ENCODE measurements at regions not wholly inside any gene's neighbourhood (a gene's known extent, or its start where the extent isn't known, plus 50 kb on each side); places are given as distances from the start of the nearest gene placed in this dataset.

- H3K27ac Mint-ChIP-seq, result no peak overlapping the region
- no peak for ATAC-seq (ENCODE audit: poor library complexity)
- CTCF ChIA-PET, result no interaction called here
Measured at GRCh38 chr7:51685794-51686193, 369.2 kb upstream of the COBL start.

DNA sequence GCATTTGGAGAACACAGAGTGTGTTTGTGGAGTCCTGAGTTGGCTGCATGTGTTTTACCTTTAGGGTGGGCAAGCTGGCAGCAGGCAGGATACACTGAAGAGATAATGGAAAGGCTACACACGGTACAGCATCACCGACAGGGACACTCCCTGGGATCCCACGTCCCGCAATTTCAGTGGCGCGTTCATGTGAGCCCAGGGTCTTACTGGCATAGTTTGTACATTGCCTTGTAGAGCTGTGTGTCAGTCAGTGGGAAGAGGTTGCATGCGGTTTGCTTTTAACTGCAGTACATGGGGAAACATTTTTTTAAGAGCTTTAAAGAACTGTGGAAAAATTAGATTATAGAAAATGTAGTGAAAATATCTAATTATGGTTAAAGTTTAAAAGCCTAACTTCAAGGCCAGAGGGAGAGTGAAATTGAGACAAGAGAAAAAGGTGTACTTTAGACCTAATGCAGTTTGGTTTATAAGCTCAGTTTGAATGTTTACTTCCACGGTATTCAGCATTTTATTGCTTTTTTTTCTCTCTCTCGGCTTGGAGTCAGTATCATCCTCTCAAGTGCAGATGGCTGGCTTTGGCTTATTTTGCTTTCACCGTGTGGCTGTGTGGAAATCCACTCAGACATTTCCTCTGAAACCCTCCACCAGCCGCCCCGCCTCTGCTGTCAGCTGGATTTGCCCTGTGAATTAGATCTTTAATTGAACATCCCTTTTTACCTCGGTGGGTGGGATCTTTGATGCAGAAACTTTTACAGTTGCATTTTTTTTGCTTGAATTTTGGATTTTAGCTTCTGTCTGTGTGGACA lies 364.2 kb upstream of the COBL start:
- DNase-seq (no peak), ATAC-seq (ENCODE audit: poor library complexity) (no peak)
- intact Hi-C loops (cut with DNase I, micrococcal nuclease), result no loop called here
- no peak overlapping the region for H3K4me3 Mint-ChIP-seq
- Histone ChIP-seq H3K36me3 (ENCODE audit: insufficient read depth, low read length) (no peaks in the 10 kb centered on the region), H3K27me3 (ENCODE audit: control insufficient read depth in 1 of 2, insufficient read depth in 2 of 2, low read length in 2 of 2) (no peaks in the 10 kb centered on the region), H3K4me3 (ENCODE audit: low read length) (no peak overlapping the region), H3K4me1 (ENCODE audit: insufficient read depth, low read length) (no peaks in the 10 kb centered on the region), H3K9me3 (ENCODE audit: control insufficient read depth in 1 of 2, insufficient read depth in 1 of 2, low read length in 2 of 2) (peaks cover 0 to 3% of the 10 kb centered on the region in 2 experiments), H3K27ac (ENCODE audit: low read depth in 1 of 2, low read length in 2 of 2) (no peak overlapping the region)
- H3K27me3 Mint-ChIP-seq, result no peaks in the 10 kb centered on the region
- no peaks in the 10 kb centered on the region for H3K4me1 Mint-ChIP-seq (ENCODE audit: low read depth)
- CTCF ChIA-PET, result no interaction called here
- peaks cover 10% of the 10 kb centered on the region for H3K9me3 Mint-ChIP-seq
- no peak overlapping the region for H3K27ac Mint-ChIP-seq
- POLR2A ChIA-PET, result no interaction called here
- no peaks in the 10 kb centered on the region for H3K36me3 Mint-ChIP-seq (ENCODE audit: low read depth)
- TF ChIP-seq, protein P1, sequence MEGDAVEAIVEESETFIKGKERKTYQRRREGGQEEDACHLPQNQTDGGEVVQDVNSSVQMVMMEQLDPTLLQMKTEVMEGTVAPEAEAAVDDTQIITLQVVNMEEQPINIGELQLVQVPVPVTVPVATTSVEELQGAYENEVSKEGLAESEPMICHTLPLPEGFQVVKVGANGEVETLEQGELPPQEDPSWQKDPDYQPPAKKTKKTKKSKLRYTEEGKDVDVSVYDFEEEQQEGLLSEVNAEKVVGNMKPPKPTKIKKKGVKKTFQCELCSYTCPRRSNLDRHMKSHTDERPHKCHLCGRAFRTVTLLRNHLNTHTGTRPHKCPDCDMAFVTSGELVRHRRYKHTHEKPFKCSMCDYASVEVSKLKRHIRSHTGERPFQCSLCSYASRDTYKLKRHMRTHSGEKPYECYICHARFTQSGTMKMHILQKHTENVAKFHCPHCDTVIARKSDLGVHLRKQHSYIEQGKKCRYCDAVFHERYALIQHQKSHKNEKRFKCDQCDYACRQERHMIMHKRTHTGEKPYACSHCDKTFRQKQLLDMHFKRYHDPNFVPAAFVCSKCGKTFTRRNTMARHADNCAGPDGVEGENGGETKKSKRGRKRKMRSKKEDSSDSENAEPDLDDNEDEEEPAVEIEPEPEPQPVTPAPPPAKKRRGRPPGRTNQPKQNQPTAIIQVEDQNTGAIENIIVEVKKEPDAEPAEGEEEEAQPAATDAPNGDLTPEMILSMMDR (IDR thresholded peaks at IDR 0.05), result no peak

More at GRCh38 chr7:51685794-51686193, 369.2 kb upstream of the COBL start:
- Histone ChIP-seq H3K36me3 (ENCODE audit: insufficient read depth, low read length) (no peaks in the 10 kb centered on the region), H3K27ac (ENCODE audit: low read depth in 1 of 2, low read length in 2 of 2) (no peak overlapping the region), H3K4me1 (ENCODE audit: insufficient read depth, low read length) (no peaks in the 10 kb centered on the region), H3K9me3 (ENCODE audit: control insufficient read depth in 1 of 2, insufficient read depth in 1 of 2, low read length in 2 of 2) (peaks cover 0 to 3% of the 10 kb centered on the region in 2 experiments), H3K27me3 (ENCODE audit: control insufficient read depth in 1 of 2, insufficient read depth in 2 of 2, low read length in 2 of 2) (no peaks in the 10 kb centered on the region), H3K4me3 (ENCODE audit: low read length) (no peak overlapping the region)
- Mint-ChIP-seq H3K4me1 (ENCODE audit: low read depth) (no peaks in the 10 kb centered on the region), H3K36me3 (ENCODE audit: low read depth) (no peaks in the 10 kb centered on the region), H3K27me3 (no peaks in the 10 kb centered on the region), H3K9me3 (peaks cover 9% of the 10 kb centered on the region), H3K4me3 (no peak overlapping the region)
- intact Hi-C loops (cut with DNase I, micrococcal nuclease), result no loop called here
- TF ChIP-seq, protein P1 (IDR thresholded peaks at IDR 0.05), result no peak
- DNase-seq, result no peak
- POLR2A ChIA-PET, result no interaction called here

- Mint-ChIP-seq H3K9me3 (peaks cover 7% of the 10 kb centered on the region), H3K27me3 (no peaks in the 10 kb centered on the region), H3K4me1 (ENCODE audit: low read depth) (no peaks in the 10 kb centered on the region), H3K27ac (no peak overlapping the region), H3K4me3 (no peak overlapping the region), H3K36me3 (ENCODE audit: low read depth) (no peaks in the 10 kb centered on the region)
- TF ChIP-seq, protein P1 (IDR thresholded peaks at IDR 0.05), result no peak
- H3K27me3 ChIP-seq (ENCODE audit: control insufficient read depth in 1 of 2, insufficient read depth in 2 of 2, low read length in 2 of 2), result no peaks in the 10 kb centered on the region
- peaks cover 0 to 3% of the 10 kb centered on the region in 2 experiments for H3K9me3 ChIP-seq (ENCODE audit: control insufficient read depth in 1 of 2, insufficient read depth in 1 of 2, low read length in 2 of 2)
- no peak overlapping the region for H3K27ac ChIP-seq (ENCODE audit: low read depth in 1 of 2, low read length in 2 of 2)
- no peak for DNase-seq
- H3K36me3 ChIP-seq (ENCODE audit: insufficient read depth, low read length), result no peaks in the 10 kb centered on the region
- CTCF ChIA-PET, result no interaction called here
- no peak for ATAC-seq (ENCODE audit: poor library complexity)
- POLR2A ChIA-PET, result no interaction called here
- H3K4me3 ChIP-seq (ENCODE audit: low read length), result no peak overlapping the region
- no peaks in the 10 kb centered on the region for H3K4me1 ChIP-seq (ENCODE audit: insufficient read depth, low read length)
- intact Hi-C loops (cut with DNase I, micrococcal nuclease), result no loop called here
Measured at GRCh38 chr7:51679358-51679757, 362.7 kb upstream of the COBL start.

Data from CD4-positive, alpha-beta T cell (primary cell).